ENCODE measurements at regions not wholly inside any gene's neighbourhood (a gene's known extent, or its start where the extent isn't known, plus 50 kb on each side); places are given as distances from the start of the nearest gene placed in this dataset.

DNA sequence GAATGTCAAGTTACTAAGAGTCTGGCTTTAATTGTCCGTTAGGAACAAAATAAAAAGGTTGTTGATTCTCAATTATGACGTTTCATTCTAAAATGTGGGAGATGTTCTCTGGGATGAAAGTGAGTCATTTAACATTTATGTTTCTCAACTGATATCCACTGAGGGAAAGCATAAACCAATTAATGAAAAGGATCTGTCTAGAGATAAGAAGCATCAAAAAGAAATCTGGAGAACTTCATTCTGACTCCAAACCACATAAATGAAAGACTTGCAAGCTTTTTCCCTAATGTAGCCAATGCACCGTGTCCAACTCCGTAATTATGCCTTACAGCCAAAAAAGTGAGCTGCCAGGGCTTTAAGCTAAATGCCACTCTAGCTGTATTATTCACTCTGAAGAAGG is 654.2 kb downstream of the TLE1 start:
- H3K4me2 ChIP-seq = no peak overlapping the region
- CTCF ChIA-PET = no interaction called here
- DNase-seq = no peak

GRCh38 chr9:81032831-81033230 is 656.5 kb downstream of the TLE1 start:
- intact Hi-C loops (cut with micrococcal nuclease; ENCODE audit: unreplicated experiment) = loop anchor here (1.0 kb wide), 1 partner anchor 526 kb away; no protein-coding TSS in a partner anchor
- Histone ChIP-seq H3K9me2 (ENCODE audit: insufficient read depth) (no peaks in the 10 kb centered on the region), H3K4me1 (replicated peaks; ENCODE audit: insufficient read depth) (peaks cover 5% of the 10 kb centered on the region; the same call in 1 of the 2 replicates), H3K9me3 (ENCODE audit: insufficient read depth, low read depth) (peaks cover 5% of the 10 kb centered on the region), H3K4me2 (no peak overlapping the region), H2AFZ (no peak overlapping the region), H3F3A (ENCODE audit: insufficient read depth, low read depth) (peaks cover 7% of the 10 kb centered on the region; the same call in 1 of the 2 replicates), H4K20me1 (ENCODE audit: insufficient read depth) (no peaks in the 10 kb centered on the region), H3K27ac (no peak overlapping the region), H3K79me2 (ENCODE audit: low read depth) (no peaks in the 10 kb centered on the region), H3K27me3 (ENCODE audit: insufficient read depth, low read depth) (no peaks in the 10 kb centered on the region), H3K4me3 (no peak overlapping the region), H3K36me3 (ENCODE audit: low read depth) (peaks cover 5% of the 10 kb centered on the region; the same call in 1 of the 2 replicates)
- POLR2A ChIA-PET (ENCODE audit: unreplicated experiment) = no interaction called here
- CTCF ChIA-PET = no interaction called here
- no peak for DNase-seq
- BruUV-seq (replicated peaks) = no TSS peak
- TF ChIP-seq, protein P1, sequence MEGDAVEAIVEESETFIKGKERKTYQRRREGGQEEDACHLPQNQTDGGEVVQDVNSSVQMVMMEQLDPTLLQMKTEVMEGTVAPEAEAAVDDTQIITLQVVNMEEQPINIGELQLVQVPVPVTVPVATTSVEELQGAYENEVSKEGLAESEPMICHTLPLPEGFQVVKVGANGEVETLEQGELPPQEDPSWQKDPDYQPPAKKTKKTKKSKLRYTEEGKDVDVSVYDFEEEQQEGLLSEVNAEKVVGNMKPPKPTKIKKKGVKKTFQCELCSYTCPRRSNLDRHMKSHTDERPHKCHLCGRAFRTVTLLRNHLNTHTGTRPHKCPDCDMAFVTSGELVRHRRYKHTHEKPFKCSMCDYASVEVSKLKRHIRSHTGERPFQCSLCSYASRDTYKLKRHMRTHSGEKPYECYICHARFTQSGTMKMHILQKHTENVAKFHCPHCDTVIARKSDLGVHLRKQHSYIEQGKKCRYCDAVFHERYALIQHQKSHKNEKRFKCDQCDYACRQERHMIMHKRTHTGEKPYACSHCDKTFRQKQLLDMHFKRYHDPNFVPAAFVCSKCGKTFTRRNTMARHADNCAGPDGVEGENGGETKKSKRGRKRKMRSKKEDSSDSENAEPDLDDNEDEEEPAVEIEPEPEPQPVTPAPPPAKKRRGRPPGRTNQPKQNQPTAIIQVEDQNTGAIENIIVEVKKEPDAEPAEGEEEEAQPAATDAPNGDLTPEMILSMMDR (conservative IDR thresholded peaks at IDR 0.05) = no peak
- no peak for TF ChIP-seq EZH2 (IDR thresholded peaks at IDR 0.05; ENCODE audit: low read depth)

More for the DNA sequence above, 654.2 kb downstream of the TLE1 start:
- H3K9me3 ChIP-seq (ENCODE audit: insufficient read depth, low read depth) = no peaks in the 10 kb centered on the region
- H3K9me2 ChIP-seq (ENCODE audit: insufficient read depth) = no peaks in the 10 kb centered on the region
- no peak overlapping the region for H2AFZ ChIP-seq
- H4K20me1 ChIP-seq (ENCODE audit: insufficient read depth) = no peaks in the 10 kb centered on the region
- H3K4me1 ChIP-seq (replicated peaks; ENCODE audit: insufficient read depth) = no peaks in the 10 kb centered on the region
- no peak for TF ChIP-seq EZH2 (IDR thresholded peaks at IDR 0.05; ENCODE audit: low read depth)
- TF ChIP-seq, protein P1 (conservative IDR thresholded peaks at IDR 0.05) = no peak
- no TSS peak for BruUV-seq (replicated peaks)
- POLR2A ChIA-PET (ENCODE audit: unreplicated experiment) = no interaction called here
- H3F3A ChIP-seq (ENCODE audit: insufficient read depth, low read depth) = no peaks in the 10 kb centered on the region
- no peaks in the 10 kb centered on the region for H3K27me3 ChIP-seq (ENCODE audit: insufficient read depth, low read depth)
- intact Hi-C loops (cut with micrococcal nuclease; ENCODE audit: unreplicated experiment) = no loop called here
- H3K27ac ChIP-seq = no peak overlapping the region
- peaks cover under 1% of the 10 kb centered on the region; the same call in 1 of the 2 replicates for H3K36me3 ChIP-seq (ENCODE audit: low read depth)
- no peak overlapping the region for H3K4me3 ChIP-seq
- no peaks in the 10 kb centered on the region for H3K79me2 ChIP-seq (ENCODE audit: low read depth)

GRCh38 chr9:81032030-81032572 is 657.2 kb downstream of the TLE1 start:
- CTCF ChIA-PET = no interaction called here
- Histone ChIP-seq H4K20me1 (ENCODE audit: insufficient read depth) (no peaks in the 10 kb centered on the region), H3K9me2 (ENCODE audit: insufficient read depth) (no peaks in the 10 kb centered on the region), H3K36me3 (ENCODE audit: low read depth) (peaks cover 5% of the 10 kb centered on the region; the same call in 1 of the 2 replicates), H3K9me3 (ENCODE audit: insufficient read depth, low read depth) (peaks cover 5% of the 10 kb centered on the region), H3K79me2 (ENCODE audit: low read depth) (no peaks in the 10 kb centered on the region), H3K4me1 (replicated peaks; ENCODE audit: insufficient read depth) (peaks cover 5% of the 10 kb centered on the region; the same call in 1 of the 2 replicates), H2AFZ (no peak overlapping the region; the same call in 1 of the 2 replicates), H3K27me3 (ENCODE audit: insufficient read depth, low read depth) (no peaks in the 10 kb centered on the region), H3K27ac (no peak overlapping the region), H3K4me2 (no peak overlapping the region), H3F3A (ENCODE audit: insufficient read depth, low read depth) (peaks cover 7% of the 10 kb centered on the region; the same call in 1 of the 2 replicates), H3K4me3 (no peak overlapping the region)
- BruUV-seq (replicated peaks) = no TSS peak
- no peak for DNase-seq
- TF ChIP-seq EZH2 (IDR thresholded peaks at IDR 0.05; ENCODE audit: low read depth) = no peak
- POLR2A ChIA-PET (ENCODE audit: unreplicated experiment) = no interaction called here
- intact Hi-C loops (cut with micrococcal nuclease; ENCODE audit: unreplicated experiment) = loop anchor here (1.0 kb wide), 1 partner anchor 527 kb away; no protein-coding TSS in a partner anchor
